Stimulated activated naive B cell treated with anti-CD40 and anti-IgM and Interleukin-4, amounts not matched to agents 10 μg/mL and 1 μg/mL and 100 μg/mL, for 72 hours (primary cell): ENCODE measurements at regions not wholly inside any gene's neighbourhood (a gene's known extent, or its start where the extent isn't known, plus 50 kb on each side); places are given as distances from the start of the nearest gene placed in this dataset.
"Not testable (repeated sequence)": the region's sequence is repeated elsewhere in the genome, so short reads cannot be mapped to it uniquely, and the experiment has no call there.

Experiments
- ATAC-seq, 2 donors: fragments of 150-1000 bp; cut with Tn5 transposase; replicated peaks; 2 replicates each; pipeline ENCODE4 v1.10.0; 2021; ENCODE audit warnings: moderate library complexity in 1 of 2
- DNase-seq: peaks from one replicate; pipeline ENCODE4 v3.0.0; 2021
- H3K27ac Mint-ChIP-seq: one replicate; pipeline ENCODE4 v1.8.0; 2022; ENCODE audit warnings: mild to moderate bottlenecking, mixed read lengths
- H3K27me3 Mint-ChIP-seq, 2 donors: one replicate each; pipeline ENCODE4 v1.8.0; 2022; ENCODE audit warnings: mixed read lengths in 2 of 2
- H3K36me3 Mint-ChIP-seq, 2 donors: one replicate each; pipeline ENCODE4 v1.8.0; 2022; ENCODE audit warnings: mixed read lengths in 2 of 2, mild to moderate bottlenecking in 1 of 2
- H3K4me1 Mint-ChIP-seq, 2 donors: one replicate each; pipeline ENCODE4 v1.8.0; 2022; ENCODE audit warnings: mixed read lengths in 2 of 2, mild to moderate bottlenecking in 1 of 2
- H3K4me3 Mint-ChIP-seq, 2 donors: one replicate each; pipeline ENCODE4 v1.8.0; 2022; ENCODE audit warnings: mild to moderate bottlenecking in 2 of 2, mixed read lengths in 2 of 2, moderate library complexity in 1 of 2
- H3K9me3 Mint-ChIP-seq, 2 donors: one replicate each; pipeline ENCODE4 v1.8.0; 2022; ENCODE audit warnings: mixed read lengths in 2 of 2, mild to moderate bottlenecking in 1 of 2

DNA sequence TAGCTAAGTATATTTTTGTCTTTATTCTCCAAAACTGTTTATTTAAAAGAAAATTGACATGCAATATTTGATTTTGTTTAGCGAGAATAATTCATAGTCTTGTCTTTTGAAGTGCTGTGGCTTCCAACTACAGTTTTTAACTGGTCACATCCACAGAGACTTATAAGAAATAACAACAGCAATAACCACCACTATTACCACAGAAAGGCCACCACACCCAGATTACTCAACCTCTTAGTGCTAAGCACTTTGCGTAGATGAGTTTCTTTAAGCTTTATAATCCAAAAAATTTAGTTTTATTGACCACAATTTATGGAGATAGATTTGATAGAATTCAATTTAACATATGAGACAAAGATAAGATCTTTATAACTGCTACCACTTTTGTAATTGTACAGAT is 468.4 kb upstream of the UBE2E2 start:
- no peaks in the 10 kb centered on the region for H3K4me1 Mint-ChIP-seq
- no peak overlapping the region for H3K4me3 Mint-ChIP-seq
- H3K9me3 Mint-ChIP-seq, result no peaks in the 10 kb centered on the region
- ATAC-seq (no peak), DNase-seq (no peak)
- H3K36me3 Mint-ChIP-seq, result no peaks in the 10 kb centered on the region
- H3K27me3 Mint-ChIP-seq, result peaks cover 4 to 23% of the 10 kb centered on the region in 2 donors
- no peak overlapping the region for H3K27ac Mint-ChIP-seq

DNA sequence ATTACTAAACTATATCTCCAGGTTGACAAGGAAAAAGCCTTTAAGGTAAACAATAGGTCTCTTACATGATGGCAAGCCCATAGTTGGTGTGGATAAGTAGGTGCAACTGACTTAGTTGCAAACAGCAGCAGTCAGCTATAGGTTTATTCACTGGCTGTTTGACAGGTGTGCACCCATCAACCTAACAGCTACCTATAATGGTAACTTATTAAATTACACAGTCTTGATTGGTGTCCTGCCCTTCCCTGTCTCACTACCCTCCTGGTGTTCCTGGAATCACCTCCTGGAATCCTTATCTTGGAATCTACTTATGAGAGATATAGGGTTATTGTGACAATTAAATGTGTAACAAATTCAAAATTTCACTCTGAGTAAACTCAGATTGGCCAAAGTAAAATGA is 467.8 kb upstream of the UBE2E2 start:
- no peaks in the 10 kb centered on the region for H3K36me3 Mint-ChIP-seq
- peaks cover 4 to 17% of the 10 kb centered on the region in 2 donors for H3K27me3 Mint-ChIP-seq
- DNase-seq (no peak), ATAC-seq (no peak)
- H3K27ac Mint-ChIP-seq, result no peak overlapping the region
- H3K4me1 Mint-ChIP-seq, result no peaks in the 10 kb centered on the region
- H3K4me3 Mint-ChIP-seq, result no peak overlapping the region
- H3K9me3 Mint-ChIP-seq, result no peaks in the 10 kb centered on the region

DNA sequence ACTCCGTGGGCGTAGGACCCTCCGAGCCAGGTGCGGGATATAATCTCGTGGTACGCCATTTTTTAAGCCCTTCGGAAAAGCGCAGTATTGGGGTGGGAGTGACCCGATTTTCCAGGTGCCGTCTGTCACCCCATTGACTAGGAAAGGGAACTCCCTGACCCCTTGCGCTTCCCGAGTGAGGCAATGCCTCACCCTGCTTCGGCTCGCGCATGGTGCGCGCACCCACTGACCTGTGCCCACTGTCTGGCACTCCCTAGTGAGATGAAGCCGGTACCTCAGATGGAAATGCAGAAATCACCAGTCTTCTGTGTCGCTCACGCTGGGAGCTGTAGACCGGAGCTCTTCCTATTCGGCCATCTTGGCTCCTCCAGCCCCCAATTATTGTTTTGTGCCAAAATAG is 459.7 kb upstream of the UBE2E2 start:
- H3K36me3 Mint-ChIP-seq, ATAC-seq, H3K9me3 Mint-ChIP-seq, H3K4me3 Mint-ChIP-seq, H3K27ac Mint-ChIP-seq, DNase-seq, H3K4me1 Mint-ChIP-seq: not testable (repeated sequence)
- H3K27me3 Mint-ChIP-seq, result peaks cover 8 to 12% of the 10 kb centered on the region in 2 donors

DNA sequence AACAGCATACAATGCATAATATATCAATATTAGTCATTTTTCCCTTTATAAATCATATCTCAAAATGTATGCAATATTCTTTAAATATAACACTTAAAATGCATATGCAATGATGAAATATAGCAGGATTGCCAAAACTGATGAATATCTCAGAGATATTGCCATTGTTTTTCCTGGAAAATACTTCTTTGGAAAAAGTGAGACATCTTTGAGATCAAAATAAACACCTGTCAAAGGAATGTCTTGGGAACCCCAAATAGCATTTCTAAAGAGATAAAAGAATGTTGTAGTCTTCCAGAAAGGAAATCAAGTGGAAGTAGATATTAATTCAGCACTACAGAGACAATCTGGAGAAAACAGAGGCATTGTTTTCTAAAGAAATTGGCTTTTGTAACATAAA is 457.8 kb upstream of the UBE2E2 start:
- H3K27me3 Mint-ChIP-seq, result peaks cover 22 to 26% of the 10 kb centered on the region in 2 donors

DNA sequence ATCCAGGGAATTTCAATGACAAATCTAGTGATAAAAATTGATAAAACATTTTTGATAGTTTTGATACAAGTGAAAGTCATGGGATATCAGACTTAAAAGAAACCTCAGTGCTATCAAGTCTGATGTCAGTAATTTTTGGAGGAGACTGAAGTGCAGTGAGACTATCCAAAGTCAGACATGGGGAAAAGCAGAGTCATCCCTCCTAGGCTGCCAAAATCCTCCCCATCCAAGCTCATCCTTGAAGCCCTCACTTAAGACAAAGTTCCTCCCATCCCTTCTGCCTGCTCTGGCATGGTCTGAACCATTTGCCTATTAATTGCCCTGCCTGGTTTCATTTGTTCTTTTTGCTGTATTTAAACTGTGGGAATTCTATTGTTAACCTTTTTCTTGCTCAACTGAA is 456.9 kb upstream of the UBE2E2 start:
- Mint-ChIP-seq H3K36me3 (no peaks in the 10 kb centered on the region), H3K27ac (no peak overlapping the region), H3K9me3 (peaks cover 0 to 7% of the 10 kb centered on the region in 2 donors), H3K4me1 (no peaks in the 10 kb centered on the region), H3K27me3 (peaks cover 26 to 34% of the 10 kb centered on the region in 2 donors), H3K4me3 (no peak overlapping the region)
- DNase-seq (no peak), ATAC-seq (no peak)

More for the DNA sequence above, 457.8 kb upstream of the UBE2E2 start:
- ATAC-seq (no peak), DNase-seq (no peak)
- Mint-ChIP-seq H3K4me3 (no peak overlapping the region), H3K36me3 (no peaks in the 10 kb centered on the region), H3K9me3 (peaks cover 0 to 3% of the 10 kb centered on the region in 2 donors), H3K4me1 (no peaks in the 10 kb centered on the region), H3K27ac (no peak overlapping the region)

DNA sequence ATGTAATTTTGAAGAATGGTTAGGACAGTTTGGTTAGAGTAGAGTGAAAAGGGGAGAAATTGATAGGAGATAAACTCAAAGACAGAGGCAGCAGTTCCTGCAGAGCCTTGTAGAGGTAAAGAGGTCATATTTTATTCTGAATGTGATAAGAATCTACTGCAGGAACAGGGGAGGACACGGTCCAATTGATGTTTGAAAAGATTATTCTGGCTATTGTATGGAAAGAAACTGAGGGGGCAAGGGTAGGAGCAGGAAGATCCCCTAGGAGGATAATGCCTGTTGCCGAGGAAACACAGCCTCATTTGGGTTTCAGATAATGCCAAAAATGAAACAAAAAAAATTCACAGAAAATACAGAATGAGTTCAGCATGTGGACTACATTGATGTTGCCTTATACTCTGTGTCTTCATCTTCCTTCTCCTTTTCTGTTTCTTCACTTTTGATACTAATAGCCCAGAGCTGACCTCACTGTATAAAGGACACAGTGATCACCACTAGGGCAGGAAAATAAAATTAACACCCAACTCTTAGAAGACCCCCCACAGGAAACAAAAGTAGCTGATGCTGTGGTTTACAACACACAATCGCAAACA is 454.6 kb upstream of the UBE2E2 start:
- Mint-ChIP-seq H3K27me3 (peaks cover 30 to 34% of the 10 kb centered on the region in 2 donors), H3K27ac (no peak overlapping the region), H3K9me3 (peaks cover 0 to 7% of the 10 kb centered on the region in 2 donors), H3K36me3 (no peaks in the 10 kb centered on the region), H3K4me3 (no peak overlapping the region), H3K4me1 (no peaks in the 10 kb centered on the region)
- ATAC-seq, result no peak
- DNase-seq, result no peak

DNA sequence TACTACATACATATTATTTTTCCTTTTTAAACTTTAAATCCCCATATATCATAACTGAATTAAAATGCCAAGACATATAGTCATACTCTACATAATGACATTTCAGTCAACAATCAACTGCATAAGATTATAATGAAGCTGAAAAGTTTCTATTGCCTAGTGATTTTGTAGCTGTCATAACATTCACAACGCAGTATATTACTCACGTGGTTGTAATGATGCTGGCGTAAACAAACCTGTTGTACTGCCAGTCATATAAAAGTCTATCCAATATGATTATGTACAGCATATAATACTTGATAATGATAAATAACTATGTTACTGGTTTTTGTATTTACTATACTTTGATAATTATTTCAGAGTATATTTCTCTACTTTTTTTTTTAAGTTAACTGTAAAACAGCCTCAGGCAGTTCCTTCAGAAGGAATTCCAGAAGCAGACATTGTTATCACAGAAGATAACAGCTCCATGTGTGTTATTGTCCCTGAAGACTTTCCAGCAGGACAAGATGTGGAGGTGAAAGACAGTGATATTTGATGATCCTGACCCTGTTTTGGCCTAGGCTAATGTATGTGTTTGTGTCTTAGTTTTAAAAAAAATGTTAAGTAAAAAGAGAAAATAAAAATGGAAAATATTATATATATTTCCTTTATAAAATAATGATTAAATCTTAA is 443.4 kb upstream of the UBE2E2 start:
- peaks cover 0 to 16% of the 10 kb centered on the region in 2 donors for H3K27me3 Mint-ChIP-seq
- ATAC-seq (no peak), DNase-seq (no peak)
- H3K4me3 Mint-ChIP-seq, result no peak overlapping the region
- H3K36me3 Mint-ChIP-seq, result no peaks in the 10 kb centered on the region
- H3K27ac Mint-ChIP-seq, result no peak overlapping the region
- H3K4me1 Mint-ChIP-seq, result peaks cover 0 to 4% of the 10 kb centered on the region in 2 donors
- peaks cover 10 to 18% of the 10 kb centered on the region in 2 donors for H3K9me3 Mint-ChIP-seq

DNA sequence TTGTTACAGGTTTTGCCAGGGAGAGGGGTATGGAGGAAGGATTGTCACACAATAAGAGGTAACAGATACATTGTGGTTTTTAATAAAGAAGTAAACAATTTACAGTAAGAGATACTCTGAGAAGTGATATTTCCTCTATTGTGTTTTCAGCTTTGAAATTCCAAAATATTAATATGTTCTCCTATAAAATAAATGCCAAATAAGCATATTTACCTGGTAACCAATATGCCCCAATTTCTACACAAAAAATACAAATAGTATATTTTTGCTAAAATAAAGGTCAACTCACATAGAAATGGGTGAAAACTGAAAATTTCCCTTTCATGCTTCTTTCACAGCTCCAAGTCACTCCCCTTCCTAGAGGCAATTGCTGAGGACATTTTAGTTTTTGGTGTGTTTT is 437.4 kb upstream of the UBE2E2 start:
- Mint-ChIP-seq H3K36me3 (no peaks in the 10 kb centered on the region), H3K27ac (no peak overlapping the region), H3K4me3 (no peak overlapping the region), H3K4me1 (no peaks in the 10 kb centered on the region), H3K27me3 (peaks cover 0 to 5% of the 10 kb centered on the region in 2 donors), H3K9me3 (peaks cover 8 to 12% of the 10 kb centered on the region in 2 donors)
- ATAC-seq, result no peak
- no peak for DNase-seq

DNA sequence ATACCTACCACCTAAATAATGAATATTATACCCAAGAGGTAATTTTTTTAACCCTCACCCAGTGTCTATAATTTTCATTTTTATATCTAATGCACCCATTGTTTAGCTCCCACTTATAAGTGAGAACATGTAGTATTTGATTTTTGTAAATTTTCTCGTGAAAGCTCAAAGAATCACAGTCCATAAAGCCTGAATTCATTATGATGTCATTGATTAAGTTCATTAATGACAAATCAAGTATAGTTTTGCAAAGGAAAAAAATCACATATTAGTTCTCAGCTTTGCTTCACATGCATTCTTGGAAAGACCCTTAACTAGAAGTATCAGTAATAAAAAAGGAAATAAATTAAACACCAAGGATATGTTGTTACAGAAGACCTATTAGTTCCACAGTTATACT is 425.3 kb upstream of the UBE2E2 start:
- DNase-seq (no peak), ATAC-seq (no peak)
- H3K4me3 Mint-ChIP-seq, result no peak overlapping the region
- H3K27ac Mint-ChIP-seq, result no peak overlapping the region
- peaks cover under 1 to 4% of the 10 kb centered on the region in 2 donors for H3K27me3 Mint-ChIP-seq
- H3K4me1 Mint-ChIP-seq, result no peaks in the 10 kb centered on the region
- H3K9me3 Mint-ChIP-seq, result peaks cover 4% of the 10 kb centered on the region in 2 donors
- H3K36me3 Mint-ChIP-seq, result no peaks in the 10 kb centered on the region

DNA sequence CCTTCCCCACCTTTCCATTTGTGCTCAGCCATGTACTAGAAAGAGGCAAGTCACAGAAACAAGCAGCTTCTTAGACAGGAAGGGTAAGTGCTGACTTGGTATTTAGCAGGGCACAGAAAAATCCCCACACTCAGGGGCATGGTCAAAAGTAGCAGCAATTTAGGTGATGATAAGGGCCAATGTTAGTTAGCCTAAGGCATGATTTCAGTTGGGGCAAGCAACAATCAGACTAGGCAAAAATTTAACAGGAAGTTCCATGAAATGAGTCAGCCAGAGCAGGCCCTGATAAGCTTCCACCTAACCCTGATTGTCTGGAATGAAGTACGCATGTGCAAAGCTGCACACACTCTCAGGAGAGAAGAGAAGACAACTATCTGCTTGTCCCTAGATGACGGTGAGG is 423.4 kb upstream of the UBE2E2 start:
- Mint-ChIP-seq H3K27me3 (peaks cover 7 to 13% of the 10 kb centered on the region in 2 donors), H3K9me3 (peaks cover 14 to 15% of the 10 kb centered on the region in 2 donors), H3K4me1 (no peaks in the 10 kb centered on the region)

DNA sequence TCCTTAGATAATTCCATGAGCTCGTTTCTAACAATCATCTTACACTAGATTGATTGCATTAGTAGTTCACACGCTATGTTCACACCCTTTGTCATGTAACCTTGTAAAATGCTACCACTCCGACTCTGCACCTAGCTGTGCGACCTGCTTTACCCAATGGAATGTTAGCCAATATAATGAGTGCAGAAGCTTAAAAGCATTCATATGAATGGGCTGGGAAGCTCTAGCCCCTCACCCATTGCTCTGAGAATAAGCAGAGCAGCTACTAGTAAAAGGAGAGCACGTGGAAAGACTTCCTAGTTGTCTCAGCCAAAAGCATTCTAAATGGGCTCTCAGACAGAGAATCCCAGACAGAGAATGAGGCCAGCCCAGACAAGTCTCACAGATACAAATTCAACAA is 410.6 kb upstream of the UBE2E2 start:
- Mint-ChIP-seq H3K27me3 (no peaks in the 10 kb centered on the region), H3K27ac (no peak overlapping the region), H3K36me3 (no peaks in the 10 kb centered on the region), H3K4me3 (no peak overlapping the region), H3K9me3 (peaks cover 0 to 5% of the 10 kb centered on the region in 2 donors), H3K4me1 (no peaks in the 10 kb centered on the region)
- DNase-seq (no peak), ATAC-seq (no peak)

More for the DNA sequence above, 423.4 kb upstream of the UBE2E2 start:
- no peak for ATAC-seq
- Mint-ChIP-seq H3K36me3 (peaks cover 4 to 6% of the 10 kb centered on the region in 2 donors), H3K4me3 (no peak overlapping the region), H3K27ac (no peak overlapping the region)
- no peak for DNase-seq

DNA sequence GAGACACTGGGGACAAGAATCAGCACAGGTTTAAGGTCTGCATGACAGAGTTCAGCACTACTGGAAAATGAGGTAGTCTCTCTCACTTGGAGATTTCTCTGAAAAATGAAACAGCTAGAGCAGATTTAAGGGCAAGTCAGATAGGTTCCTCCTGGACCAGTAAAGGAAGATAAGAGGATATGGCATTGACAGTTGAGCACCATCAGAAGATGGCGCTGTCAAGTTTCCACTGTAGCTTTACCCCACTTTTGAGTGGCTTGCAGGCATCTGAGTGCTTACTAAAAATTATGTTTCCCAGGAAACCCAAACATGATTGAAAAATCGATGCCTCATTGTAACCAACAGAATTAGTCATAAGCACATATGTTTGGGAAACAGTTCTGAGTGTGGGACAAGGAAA is 407.2 kb upstream of the UBE2E2 start:
- Mint-ChIP-seq H3K36me3 (no peaks in the 10 kb centered on the region), H3K4me1 (no peaks in the 10 kb centered on the region), H3K9me3 (no peaks in the 10 kb centered on the region), H3K27me3 (no peaks in the 10 kb centered on the region), H3K27ac (no peak overlapping the region), H3K4me3 (no peak overlapping the region)
- DNase-seq (no peak), ATAC-seq (no peak)

DNA sequence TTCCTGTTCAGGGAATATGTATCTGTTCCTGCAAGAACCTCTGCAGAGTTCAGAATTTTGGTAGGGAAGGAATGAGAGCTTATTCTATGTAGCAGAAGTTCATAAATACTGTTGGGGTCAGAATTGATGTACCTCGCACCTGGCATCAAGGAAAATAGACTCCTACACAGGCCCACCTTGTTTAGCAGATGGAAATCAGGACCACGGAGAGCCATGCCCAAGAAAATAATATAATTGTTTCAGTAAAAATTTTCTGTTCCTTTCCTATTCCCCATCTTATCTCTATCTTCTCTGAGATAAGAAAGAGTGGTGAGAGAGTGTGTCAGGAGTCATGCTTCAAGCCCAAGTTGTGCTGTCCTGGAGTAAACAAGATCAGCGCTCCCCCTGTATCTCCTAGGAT is 404.7 kb upstream of the UBE2E2 start:
- Mint-ChIP-seq H3K27ac (no peak overlapping the region), H3K36me3 (no peaks in the 10 kb centered on the region), H3K4me1 (no peaks in the 10 kb centered on the region), H3K4me3 (no peak overlapping the region), H3K9me3 (peaks cover 1 to 5% of the 10 kb centered on the region in 2 donors), H3K27me3 (no peaks in the 10 kb centered on the region)
- ATAC-seq (no peak), DNase-seq (no peak)

DNA sequence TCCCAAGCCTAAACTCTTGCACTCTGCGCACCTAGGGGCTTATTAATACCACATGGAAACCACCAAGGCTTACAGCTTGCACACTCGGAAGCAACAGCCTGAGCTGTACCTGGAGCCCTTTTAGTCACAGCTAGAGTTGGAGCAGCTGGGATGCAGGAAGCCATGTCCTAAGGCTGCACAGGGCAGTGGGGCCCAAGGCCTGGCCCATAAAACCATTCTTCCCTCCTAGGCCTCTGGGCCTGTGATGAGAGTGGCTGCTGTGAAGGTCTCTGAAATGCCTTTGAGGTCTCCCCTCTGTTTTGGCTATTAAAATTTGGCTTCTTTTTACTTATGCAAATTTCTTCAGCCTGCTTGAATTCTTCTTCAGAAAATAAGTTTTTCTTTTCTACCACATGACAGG is 383.9 kb upstream of the UBE2E2 start:
- Mint-ChIP-seq H3K4me3 (no peak overlapping the region), H3K27me3 (peaks cover 4 to 13% of the 10 kb centered on the region in 2 donors), H3K27ac (no peak overlapping the region), H3K36me3 (no peaks in the 10 kb centered on the region), H3K4me1 (no peaks in the 10 kb centered on the region), H3K9me3 (peaks cover 3 to 4% of the 10 kb centered on the region in 2 donors)
- ATAC-seq (no peak), DNase-seq (no peak)

DNA sequence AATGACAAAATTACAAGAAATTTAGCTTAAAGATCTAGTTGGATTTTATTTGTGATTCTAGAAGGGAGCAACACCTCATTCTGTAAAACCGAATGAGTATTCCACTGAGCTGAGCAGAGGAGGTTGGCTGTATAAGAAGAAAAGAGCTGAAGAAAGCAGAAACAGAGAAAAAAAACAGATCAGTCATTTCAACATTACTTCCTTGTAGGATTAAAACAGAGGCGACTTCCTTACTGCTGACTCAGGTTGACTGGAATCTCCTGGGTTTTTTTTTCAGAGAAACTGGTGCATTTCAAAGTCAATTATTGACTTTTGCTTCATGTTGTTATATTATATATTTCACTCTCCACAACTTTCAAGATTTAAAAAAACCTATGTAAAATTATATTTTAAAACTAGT is 368.1 kb upstream of the UBE2E2 start:
- H3K27me3 Mint-ChIP-seq, result peaks cover 4 to 6% of the 10 kb centered on the region in 2 donors
- H3K36me3 Mint-ChIP-seq, result no peaks in the 10 kb centered on the region
- H3K4me1 Mint-ChIP-seq, result no peaks in the 10 kb centered on the region
- H3K4me3 Mint-ChIP-seq, result no peak overlapping the region
- no peak overlapping the region for H3K27ac Mint-ChIP-seq
- no peaks in the 10 kb centered on the region for H3K9me3 Mint-ChIP-seq
- ATAC-seq (no peak), DNase-seq (no peak)
